ENCODE measurements at regions not wholly inside any gene's neighbourhood (a gene's known extent, or its start where the extent isn't known, plus 50 kb on each side); places are given as distances from the start of the nearest gene placed in this dataset.

GRCh38 chr5:8940934-8941333 lies 604.9 kb downstream of the SEMA5A start:
- TF ChIP-seq SIN3A (IDR thresholded peaks at IDR 0.05; ENCODE audit: borderline replicate concordance, insufficient read depth, low read length) (no peak), POLR2AphosphoS5 (IDR thresholded peaks at IDR 0.05; ENCODE audit: low read depth, low read length) (no peak), REST (IDR thresholded peaks at IDR 0.05; ENCODE audit: insufficient read depth in 1 of 2, low read depth in 2 of 2, low read length in 2 of 2) (no peak), TAF1 (IDR thresholded peaks at IDR 0.05; ENCODE audit: borderline replicate concordance, insufficient read depth, low read length) (no peak), FOXP2 (optimal IDR thresholded peaks at IDR 0.05; ENCODE audit: borderline replicate concordance, extremely low read depth, extremely low read length, insufficient read depth) (no peak)

All from PFSK-1 (cell line).